Liver (tissue), 8 donors: ENCODE measurements at regions not wholly inside any gene's neighbourhood (a gene's known extent, or its start where the extent isn't known, plus 50 kb on each side); places are given as distances from the start of the nearest gene placed in this dataset.

Experiments
- DNase-seq: peaks from one replicate; pipeline ENCODE4 v3.0.0-alpha.2; 2017; ENCODE audit warnings: low spot score
- H3K27ac ChIP-seq, 2 donors: one replicate each; pipeline ENCODE4 v1.7.0; 2013; ENCODE audit warnings: inconsistent platforms in 2 of 2, low read length in 2 of 2, control low read depth in 1 of 2, low read depth in 1 of 2, mild to moderate bottlenecking in 1 of 2
- H3K27me3 ChIP-seq, 4 donors: one replicate each; pipeline versions ENCODE4 v1.6.1 to v1.7.0; 2013; ENCODE audit warnings: low read length in 3 of 4, inconsistent platforms in 1 of 4, mild to moderate bottlenecking in 1 of 4, moderate library complexity in 1 of 4; ENCODE audit not compliant: control insufficient read depth in 4 of 4, insufficient read depth in 4 of 4
- H3K36me3 ChIP-seq, 4 donors: one replicate each; pipeline versions ENCODE4 v1.6.1 to v1.7.0; 2013; ENCODE audit warnings: low read length in 3 of 4, mild to moderate bottlenecking in 3 of 4, low read depth in 1 of 4, moderate library complexity in 1 of 4; ENCODE audit not compliant: control insufficient read depth in 4 of 4, insufficient read depth in 3 of 4
- H3K4me1 ChIP-seq, 4 donors: one replicate each; pipeline versions ENCODE4 v1.6.1 to v1.7.0; 2013; ENCODE audit warnings: low read length in 3 of 4, mild to moderate bottlenecking in 3 of 4, moderate library complexity in 1 of 4; ENCODE audit not compliant: control insufficient read depth in 4 of 4, insufficient read depth in 4 of 4
- H3K4me3 ChIP-seq, 3 donors: one replicate each; pipeline versions ENCODE4 v1.6.1 to v1.7.0; 2013; ENCODE audit warnings: low read length in 3 of 3, control low read depth in 1 of 3, low read depth in 1 of 3, mild to moderate bottlenecking in 1 of 3
- H3K9ac ChIP-seq, 2 donors: one replicate each; pipeline ENCODE4 v1.7.0; 2013; ENCODE audit warnings: low read length in 2 of 2, mild to moderate bottlenecking in 2 of 2, moderate library complexity in 2 of 2, control low read depth in 1 of 2, low read depth in 1 of 2
- H3K9me3 ChIP-seq, 4 donors: one replicate each; pipeline versions ENCODE4 v1.6.1 to v1.7.0; 2013; ENCODE audit warnings: low read length in 3 of 4; ENCODE audit not compliant: control insufficient read depth in 4 of 4
- ATF3 ChIP-seq: IDR thresholded peaks from 2 replicates; pipeline ENCODE4 v1.6.1; 2016; ENCODE audit warnings: antibody characterized with exemption
- CTCF ChIP-seq: fragments of 150-350 bp; IDR thresholded peaks from 2 replicates; pipeline ENCODE4 v1.5.1; 2017; ENCODE audit warnings: improper control_type of control experiment, low read depth, low read length; ENCODE audit not compliant: missing input control
- EGR1 ChIP-seq, 2 donors: IDR thresholded peaks; 2 replicates each; pipeline ENCODE4 v1.6.1; 2016 to 2018; ENCODE audit warnings: antibody characterized with exemption in 2 of 2, low read depth in 2 of 2
- FOXA1 ChIP-seq: IDR thresholded peaks from 2 replicates; pipeline ENCODE4 v1.6.1; 2016; ENCODE audit warnings: antibody characterized with exemption
- FOXA2 ChIP-seq: IDR thresholded peaks from 2 replicates; pipeline ENCODE4 v1.6.1; 2016; ENCODE audit warnings: antibody characterized with exemption
- GABPA ChIP-seq, 2 donors: IDR thresholded peaks in 1 of 2; conservative IDR thresholded peaks in 1 of 2; 2 replicates each; pipeline ENCODE4 v1.6.1; 2016; ENCODE audit warnings: antibody characterized with exemption in 2 of 2, mild to moderate bottlenecking in 1 of 2, moderate library complexity in 1 of 2
- HNF4A ChIP-seq, 2 donors: conservative IDR thresholded peaks; 2 replicates each; pipeline ENCODE4 v1.6.1; 2016; ENCODE audit warnings: antibody characterized with exemption in 2 of 2, mild to moderate bottlenecking in 2 of 2
- HNF4G ChIP-seq: IDR thresholded peaks from 2 replicates; pipeline ENCODE4 v1.6.1; 2016; ENCODE audit warnings: antibody characterized with exemption
- JUND ChIP-seq, 2 donors: IDR thresholded peaks; 2 replicates each; pipeline ENCODE4 v1.6.1; 2016; ENCODE audit warnings: antibody characterized with exemption in 2 of 2
- MAX ChIP-seq: IDR thresholded peaks from 2 replicates; pipeline ENCODE4 v1.6.1; 2016; ENCODE audit warnings: antibody characterized with exemption
- NR2F2 ChIP-seq: IDR thresholded peaks from 2 replicates; pipeline ENCODE4 v1.6.1; 2016; ENCODE audit warnings: antibody characterized with exemption
- RAD21 ChIP-seq, 2 donors: IDR thresholded peaks; 2 replicates each; pipeline ENCODE4 v1.6.1; 2016; ENCODE audit warnings: antibody characterized with exemption in 2 of 2, mild to moderate bottlenecking in 2 of 2
- REST ChIP-seq: IDR thresholded peaks from 2 replicates; pipeline ENCODE4 v1.6.1; 2016; ENCODE audit warnings: antibody characterized with exemption, mild to moderate bottlenecking
- RXRA ChIP-seq, 2 donors: IDR thresholded peaks; 2 replicates each; pipeline ENCODE4 v1.6.1; 2017 to 2018; ENCODE audit warnings: antibody characterized with exemption in 2 of 2, mild to moderate bottlenecking in 1 of 2
- SP1 ChIP-seq: IDR thresholded peaks from 2 replicates; pipeline ENCODE4 v1.6.1; 2018; ENCODE audit warnings: antibody characterized with exemption, mild to moderate bottlenecking
- YY1 ChIP-seq: IDR thresholded peaks from 2 replicates; pipeline ENCODE4 v1.6.1; 2016; ENCODE audit warnings: antibody characterized with exemption, mild to moderate bottlenecking
- ZBTB33 ChIP-seq: IDR thresholded peaks from 2 replicates; pipeline ENCODE4 v1.6.1; 2016; ENCODE audit warnings: antibody characterized with exemption
- WGBS: extraction: QIAGEN DNeasy Blood & Tissue Kit; methylation state at CpG from one replicate; pipeline ENCODE4 v1.1.7; 2013; 5-methylcytosine and 5-hydroxymethylcytosine counted together
- donor health status: healthy.
- donor health status: healthy.
- donor health status: healthy.
- donor health status: healthy.
- donor health status: healthy.

- no peaks in the 10 kb centered on the region for H3K36me3 ChIP-seq
- DNase-seq = no peak
- H3K9me3 ChIP-seq = no peaks in the 10 kb centered on the region
- no peak for TF ChIP-seq ATF3
- no peak for TF ChIP-seq RXRA (IDR thresholded peaks at IDR 0.05)
- no peak for TF ChIP-seq YY1
- TF ChIP-seq MAX = no peak
- no peak for TF ChIP-seq JUND (IDR thresholded peaks at IDR 0.05)
- no peak for TF ChIP-seq HNF4G
- TF ChIP-seq CTCF = no peak
- TF ChIP-seq HNF4A (conservative IDR thresholded peaks at IDR 0.05) = no peak
- TF ChIP-seq REST = no peak
- no peak for TF ChIP-seq SP1
- no peak for TF ChIP-seq ZBTB33
- TF ChIP-seq FOXA1 = no peak
- no peak for TF ChIP-seq GABPA (IDR thresholded peaks at IDR 0.05 in 1 of 2, conservative IDR thresholded peaks at IDR 0.05 in 1 of 2)
- no peak for TF ChIP-seq NR2F2
- TF ChIP-seq EGR1 (IDR thresholded peaks at IDR 0.05; ENCODE audit: low read depth in 2 of 2) = no peak
- TF ChIP-seq FOXA2 = no peak
- TF ChIP-seq RAD21 (IDR thresholded peaks at IDR 0.05) = no peak
- no peaks in the 10 kb centered on the region for H3K27me3 ChIP-seq
- H3K4me3 ChIP-seq = no peak overlapping the region
- H3K4me1 ChIP-seq = no peaks in the 10 kb centered on the region
- WGBS = 60% methylated on average over 2 of the region's 2 CpGs
- H3K27ac ChIP-seq = no peak overlapping the region
- no peak overlapping the region for H3K9ac ChIP-seq
Observed at GRCh38 chr14:84864548-84865271, 665.2 kb upstream of the FLRT2 start.
